ENCODE measurements at regions not wholly inside any gene's neighbourhood (a gene's known extent, or its start where the extent isn't known, plus 50 kb on each side); places are given as distances from the start of the nearest gene placed in this dataset.

DNA sequence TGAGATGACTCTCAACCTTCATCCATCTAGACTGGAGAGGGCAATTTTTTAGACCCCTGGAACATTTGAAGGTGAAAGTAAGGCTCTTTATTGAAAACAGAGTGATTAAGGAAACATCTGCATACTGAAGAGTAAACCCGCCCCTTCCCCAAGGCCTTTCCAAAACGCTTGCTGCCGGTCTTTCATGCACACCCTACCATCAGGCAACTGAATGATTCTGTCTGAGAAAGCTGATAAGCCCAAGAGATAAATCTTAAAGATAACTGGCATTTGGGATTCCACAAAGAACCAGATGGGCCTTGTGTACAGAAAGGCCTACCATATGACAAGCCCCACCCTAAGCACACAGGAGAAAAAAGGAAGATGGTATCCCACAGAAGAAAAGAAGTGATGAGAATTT is 54.4 kb upstream of the PIK3R1 start:
- DNase-seq, result no peak

DNA sequence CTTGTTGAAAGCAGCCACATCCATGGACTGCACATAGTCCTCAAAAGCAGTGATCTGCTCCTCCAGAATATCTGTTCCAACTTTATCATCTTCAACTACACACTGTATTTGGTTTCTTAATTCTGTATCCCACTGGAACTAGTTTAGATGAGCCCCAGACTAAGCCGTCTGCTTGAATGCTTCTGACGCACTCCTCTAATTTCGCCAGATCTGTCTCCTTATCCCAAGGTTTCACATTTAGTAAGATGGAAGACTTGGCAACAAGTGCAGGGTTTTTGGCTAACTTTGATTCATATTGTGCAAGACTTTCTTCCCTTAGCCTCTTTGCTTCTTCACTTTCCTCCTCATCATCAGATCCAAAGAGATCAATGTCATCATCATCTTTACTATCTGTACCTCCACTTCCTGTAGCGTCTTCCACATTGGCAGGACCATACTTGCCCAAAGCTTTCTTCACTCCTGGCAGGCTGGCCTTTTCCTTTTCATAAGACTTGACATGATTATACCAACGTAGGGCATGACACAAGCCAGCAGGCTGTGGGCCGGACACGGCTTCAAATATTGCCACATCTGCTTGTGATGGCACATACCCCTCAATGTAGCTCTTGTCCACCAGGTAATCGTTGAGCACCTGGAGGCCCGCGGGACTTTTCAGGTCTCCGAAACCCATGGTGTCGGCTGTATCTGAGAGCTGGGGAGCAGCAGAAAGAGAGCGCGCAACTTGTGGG is 56.2 kb upstream of the PIK3R1 start:
- DNase-seq, result no peak

DNA sequence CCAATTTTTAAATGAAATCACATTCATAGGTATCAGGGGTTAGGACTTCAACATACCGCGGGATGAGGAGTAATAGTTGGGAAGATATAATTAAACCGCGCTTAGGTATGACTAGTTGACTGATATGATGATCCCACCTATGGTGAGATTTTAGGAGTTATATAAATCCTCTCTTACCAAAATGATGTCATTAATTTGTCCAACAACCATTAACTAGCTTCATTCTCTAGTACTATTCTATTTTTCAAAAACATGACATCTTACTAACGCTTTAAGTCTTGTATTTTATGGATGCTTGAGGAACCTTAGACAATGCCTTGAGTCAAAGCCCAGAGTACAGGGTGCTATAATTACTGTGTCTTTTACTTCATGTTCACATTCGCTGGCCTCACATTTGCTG is 59.6 kb upstream of the PIK3R1 start:
- no peak for DNase-seq

DNA sequence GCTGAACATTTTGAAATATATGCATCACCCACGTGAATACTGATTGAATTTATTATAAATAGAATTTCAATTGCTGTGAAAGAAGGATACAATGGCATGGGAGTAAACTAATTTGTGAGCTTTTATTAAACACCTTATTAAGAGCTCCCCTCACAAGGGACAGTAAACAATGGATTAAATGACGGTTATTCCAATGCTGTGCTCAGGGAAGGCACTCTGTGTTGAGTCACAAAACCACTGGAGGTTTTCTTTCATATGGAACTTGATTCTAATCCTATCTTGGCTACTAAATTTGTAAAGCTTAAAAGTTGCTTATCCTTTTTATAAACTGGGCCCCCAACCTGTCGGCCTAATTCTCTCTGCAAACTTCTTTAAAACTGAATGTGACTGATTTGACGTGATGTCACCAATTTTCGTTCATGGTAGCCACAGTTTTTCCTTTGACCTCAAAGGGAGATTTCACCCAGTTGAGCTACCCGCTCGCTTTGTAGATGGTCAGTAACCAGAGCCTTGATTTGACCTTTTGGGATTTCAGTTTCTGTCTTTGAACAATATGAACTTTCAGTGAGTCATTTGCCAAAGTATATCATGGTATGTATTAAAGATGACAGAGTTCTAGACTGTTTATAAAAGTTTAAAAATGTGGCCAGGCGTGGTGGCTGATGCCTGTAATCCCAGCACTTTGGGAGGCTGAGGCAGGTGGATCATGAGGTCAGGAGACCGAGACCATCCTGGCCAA is 61.3 kb upstream of the PIK3R1 start:
- no peak for DNase-seq

DNA sequence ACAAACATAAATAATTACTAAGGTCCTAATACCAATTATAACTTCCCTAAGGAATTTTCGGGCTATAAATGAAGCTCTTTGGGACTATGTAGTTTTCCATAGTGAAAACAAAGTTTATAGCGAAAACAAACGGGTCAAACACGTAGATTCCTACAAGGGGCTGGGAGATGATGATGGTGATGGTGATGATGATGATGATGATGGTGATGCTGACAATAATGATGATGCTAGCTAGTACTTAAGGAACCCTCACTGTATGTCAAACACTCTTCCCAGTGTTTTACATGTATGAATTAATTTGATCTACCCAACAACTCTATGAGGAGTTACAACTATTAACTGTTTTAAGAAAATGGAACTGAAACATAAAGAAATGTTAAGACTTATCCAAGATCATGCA is 63.7 kb upstream of the PIK3R1 start:
- DNase-seq, result no peak

DNA sequence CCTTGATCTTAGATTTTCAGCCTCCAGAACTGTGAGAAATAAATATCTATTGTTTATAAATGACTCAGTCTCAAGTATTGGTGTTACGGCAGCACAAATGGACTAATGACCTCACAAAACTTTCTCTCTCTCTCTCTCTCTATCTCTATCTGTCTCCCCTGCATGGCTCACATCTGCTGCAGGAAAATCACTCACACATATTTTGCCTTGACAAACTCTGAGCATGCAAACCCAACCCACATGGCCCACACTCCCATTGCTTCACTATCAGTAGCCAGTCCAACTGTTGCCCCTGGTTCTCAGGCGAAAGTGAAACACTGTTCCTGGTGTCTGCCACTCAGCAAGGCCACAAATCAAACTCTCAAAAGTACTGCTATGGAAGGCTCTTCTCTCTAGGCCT is 66.4 kb upstream of the PIK3R1 start:
- no peak for DNase-seq

DNA sequence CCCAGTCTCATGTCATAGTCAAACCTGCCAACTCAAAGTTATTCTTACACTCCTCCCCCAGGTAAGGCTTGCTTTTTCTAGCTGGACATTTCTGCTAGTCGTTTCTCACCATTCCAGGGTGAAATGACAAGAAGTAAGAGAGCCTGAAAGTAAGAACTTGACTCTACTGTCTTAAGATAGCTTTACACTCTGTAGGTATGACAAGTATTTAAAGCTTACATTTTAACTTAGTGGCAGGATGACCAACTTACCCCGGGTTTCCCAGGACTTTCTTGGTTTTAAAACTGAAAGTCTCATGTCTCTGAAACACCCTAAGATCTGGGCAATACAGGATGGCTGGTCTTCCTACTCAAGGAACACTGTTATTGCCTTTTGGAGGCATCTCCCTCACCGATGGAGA is 67.5 kb upstream of the PIK3R1 start:
- DNase-seq, result no peak

DNA sequence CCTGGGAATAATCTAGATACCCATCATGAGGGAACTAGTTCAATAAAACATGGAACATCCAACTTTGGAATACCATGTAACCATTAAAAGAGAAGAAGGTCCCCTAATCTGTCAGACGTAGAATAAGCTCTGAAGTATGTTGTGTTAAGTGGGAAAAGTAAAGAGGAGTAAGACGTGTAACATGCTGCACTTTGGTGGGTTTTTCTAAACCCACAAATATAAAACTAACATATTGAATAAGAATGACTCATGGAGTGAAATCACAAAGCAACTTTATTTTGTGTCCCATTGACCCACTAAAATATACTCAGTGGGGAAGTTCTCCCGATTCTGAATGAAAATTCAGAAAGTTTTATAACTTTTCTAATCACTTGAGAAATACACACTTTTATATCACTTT is 67.9 kb upstream of the PIK3R1 start:
- no peak for DNase-seq

DNA sequence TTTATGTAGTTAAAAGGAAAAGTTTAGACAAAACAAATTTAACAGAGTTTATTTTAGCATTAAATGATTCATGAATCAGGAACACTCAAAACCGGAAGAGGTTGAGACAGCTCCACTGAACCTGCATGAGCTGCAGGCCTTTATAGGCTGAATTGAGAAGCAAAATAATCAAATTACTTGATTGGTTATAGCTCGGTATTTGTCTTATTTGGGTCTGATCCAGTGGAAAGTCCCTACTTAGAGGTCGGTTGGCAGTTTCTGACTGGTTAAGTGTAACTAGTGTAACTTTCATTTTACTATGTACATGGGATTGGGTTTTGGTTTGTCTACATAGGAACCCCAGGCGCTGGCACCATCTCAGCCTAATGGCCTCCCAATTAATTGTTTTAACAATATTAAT is 74.1 kb upstream of the PIK3R1 start:
- DNase-seq, result peak; percentile 8

DNA sequence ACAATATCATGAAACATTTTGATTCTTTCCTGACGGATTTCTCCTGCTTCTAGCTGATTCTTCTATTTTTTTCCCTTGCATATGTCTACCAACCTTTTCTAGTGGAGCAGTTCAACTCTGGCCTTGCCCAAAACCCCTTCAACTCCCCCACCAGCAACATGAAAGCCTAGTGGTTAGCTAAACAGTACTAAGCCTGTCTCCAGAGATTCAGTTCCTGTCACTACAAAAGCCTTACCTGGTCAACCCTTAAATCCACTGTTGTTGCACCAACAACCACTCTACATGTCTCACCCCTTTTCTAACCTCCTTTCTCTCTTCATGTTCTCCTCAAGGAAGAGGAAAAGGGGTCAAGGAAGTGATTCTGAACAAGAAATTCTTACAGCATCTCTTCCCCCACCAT is 74.8 kb upstream of the PIK3R1 start:
- no peak for DNase-seq

DNA sequence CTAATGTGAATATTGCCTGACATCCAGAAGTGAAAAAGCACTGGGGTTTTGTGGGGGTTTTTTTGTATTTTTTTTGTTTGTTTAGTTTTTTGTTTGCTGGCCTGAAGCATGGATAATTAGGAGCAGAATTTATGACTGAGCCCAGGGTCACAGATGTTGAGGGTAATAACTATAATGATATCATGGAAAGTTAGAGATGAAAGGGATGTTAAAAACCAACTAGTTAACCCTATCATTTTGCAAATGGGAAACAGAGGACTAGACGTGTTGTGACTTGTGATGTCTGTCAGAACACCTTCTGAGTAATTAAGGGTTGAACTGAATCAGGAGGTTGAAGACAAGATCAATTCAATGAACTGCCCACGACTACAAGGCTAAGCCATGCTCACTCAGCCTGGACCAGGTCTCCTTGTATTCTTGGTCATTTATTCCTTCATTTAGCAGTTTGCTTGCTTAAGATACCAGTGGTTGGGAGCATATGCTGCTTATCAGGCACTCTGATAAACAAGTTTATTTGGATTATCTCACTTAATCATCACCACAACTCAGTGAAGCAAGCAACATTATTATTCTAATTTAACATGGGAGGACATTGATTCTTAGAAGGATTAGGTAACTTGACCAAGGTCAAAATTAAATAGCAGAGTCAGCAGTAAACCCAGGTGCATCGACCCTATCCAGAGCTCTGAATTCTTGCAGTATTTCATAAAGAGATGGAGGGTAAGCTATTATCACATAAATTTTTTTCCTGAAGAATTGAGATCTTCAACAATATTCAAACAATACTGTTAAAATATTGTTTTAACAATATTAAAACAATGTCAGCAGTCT is 75.7 kb upstream of the PIK3R1 start:
- DNase-seq, result no peak

DNA sequence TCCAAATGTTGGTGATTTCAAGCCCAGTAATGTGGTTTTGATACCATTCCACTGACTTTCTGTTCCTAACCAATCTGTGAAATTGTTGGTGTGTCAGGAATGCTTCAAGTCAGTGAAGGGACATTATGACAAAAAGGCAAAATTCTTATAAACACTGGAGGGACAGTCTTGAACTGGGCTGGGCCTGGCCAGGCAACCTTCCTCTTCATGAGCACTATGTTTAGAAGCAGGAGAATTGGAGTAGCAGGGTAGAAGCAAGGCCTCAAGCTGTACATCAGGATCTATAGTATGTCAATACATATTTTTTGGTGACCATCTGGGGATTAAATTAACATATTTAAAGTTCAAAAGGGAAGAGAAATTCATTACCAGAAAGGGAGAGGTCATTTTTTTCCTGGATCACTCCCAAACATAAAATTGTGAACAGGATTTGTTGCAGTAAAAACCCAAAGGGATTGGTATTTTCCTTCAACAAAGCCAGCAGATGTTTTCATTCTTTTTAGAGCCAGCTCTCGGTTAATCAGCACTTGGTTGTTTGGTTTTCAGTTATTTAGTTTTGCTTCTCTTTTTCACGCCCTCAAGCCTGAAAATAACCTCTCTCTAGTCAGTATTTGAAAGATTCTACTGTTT is 77.9 kb upstream of the PIK3R1 start:
- DNase-seq, result no peak

DNA sequence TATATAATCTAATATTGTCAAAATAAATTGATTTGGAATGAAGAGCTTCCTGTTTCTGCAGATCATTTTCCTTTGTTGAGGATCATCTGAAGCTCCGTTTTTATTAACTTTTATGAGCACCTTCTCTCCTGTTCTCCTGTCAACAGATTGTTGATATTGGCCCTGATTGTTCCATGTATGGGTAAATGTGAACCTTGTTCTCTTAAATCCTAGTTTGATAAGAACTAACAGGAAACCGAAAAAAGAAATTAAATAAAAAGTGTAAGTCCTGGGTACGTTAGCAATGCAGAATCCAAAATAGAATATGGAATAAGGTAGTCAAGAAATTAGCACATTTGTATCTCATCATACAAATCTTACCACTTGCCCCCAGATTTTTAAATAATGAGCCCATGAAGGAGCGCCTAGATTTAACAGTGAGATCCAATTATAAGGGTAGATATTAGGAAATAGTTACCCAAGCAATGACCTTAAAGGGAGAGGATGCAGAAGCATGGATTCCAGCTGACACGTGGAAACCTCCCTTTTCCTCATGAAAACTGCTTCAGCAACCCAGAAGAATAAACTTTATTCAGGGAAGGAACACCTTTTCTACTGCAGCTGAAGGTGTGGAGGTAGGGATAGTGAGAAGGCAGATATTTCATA is 80.8 kb upstream of the PIK3R1 start:
- DNase-seq, result no peak

DNA sequence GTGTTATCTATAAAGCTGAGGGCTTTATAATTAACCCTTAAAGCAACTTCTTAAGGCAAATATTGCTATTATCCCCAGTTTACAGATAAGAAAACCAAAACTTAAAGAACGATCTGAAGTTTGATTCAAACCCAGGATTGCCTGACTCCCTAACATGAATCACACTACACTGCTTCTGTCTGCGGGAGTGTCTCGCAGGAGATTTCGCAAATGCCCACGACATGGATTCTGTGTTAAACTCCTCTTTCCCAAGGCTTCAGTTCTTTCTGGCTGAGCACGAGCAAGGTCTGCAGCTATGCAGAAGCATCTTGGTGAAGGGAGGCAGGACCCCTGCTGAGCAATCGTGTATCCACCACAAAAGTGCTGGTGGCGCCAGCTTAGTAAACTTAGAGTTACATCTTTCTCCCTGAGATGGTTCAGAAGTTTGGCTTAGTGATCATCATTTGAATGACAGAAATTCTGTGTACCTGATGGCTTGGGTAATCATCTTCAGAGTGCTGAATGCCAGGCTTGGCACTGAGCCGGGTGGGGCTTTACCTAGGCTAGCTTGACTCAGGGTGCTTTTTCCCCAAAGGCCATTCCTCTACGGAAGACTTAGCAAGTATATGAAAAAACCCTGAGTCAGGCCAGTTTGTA is 81.4 kb upstream of the PIK3R1 start:
- no peak for DNase-seq

DNA sequence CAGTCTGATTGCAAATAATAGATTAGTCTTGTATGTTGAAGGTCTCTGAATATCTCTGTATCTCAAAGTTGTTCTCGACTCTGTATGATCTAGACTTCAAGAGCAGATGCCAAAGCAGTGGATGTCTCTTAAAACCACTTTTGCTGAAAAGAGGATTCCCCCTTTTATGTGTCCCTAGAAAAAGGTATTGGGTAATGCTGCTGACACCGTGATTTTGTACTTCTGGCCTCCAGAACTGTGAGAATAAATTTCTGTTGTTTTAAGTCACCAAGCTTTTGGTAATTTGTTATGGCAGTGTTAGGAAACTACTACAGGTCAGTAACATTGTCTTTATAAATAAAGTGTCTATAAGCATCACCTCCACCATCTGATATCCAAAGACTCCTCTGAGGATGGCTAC is 85.3 kb upstream of the PIK3R1 start:
- DNase-seq, result no peak

DNA sequence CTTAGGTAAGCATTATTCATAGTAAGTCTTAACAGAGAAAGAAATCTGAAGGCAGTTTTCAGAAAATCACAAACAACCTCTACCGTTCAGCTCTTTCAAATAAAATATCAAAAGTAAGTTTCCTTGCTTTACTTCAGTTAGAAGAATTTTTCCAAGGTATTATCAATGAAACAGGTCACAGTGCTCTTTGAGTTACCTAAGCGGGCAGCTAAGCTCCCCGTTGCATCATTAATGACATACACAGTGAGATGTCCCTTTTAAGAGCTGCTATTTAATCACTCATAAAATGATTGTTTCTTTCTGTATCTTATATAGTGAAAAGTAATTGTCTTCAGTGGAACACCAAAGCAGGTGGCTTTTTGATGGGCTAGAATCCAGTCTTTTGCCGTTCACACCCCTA is 86.2 kb upstream of the PIK3R1 start:
- DNase-seq, result no peak

DNA sequence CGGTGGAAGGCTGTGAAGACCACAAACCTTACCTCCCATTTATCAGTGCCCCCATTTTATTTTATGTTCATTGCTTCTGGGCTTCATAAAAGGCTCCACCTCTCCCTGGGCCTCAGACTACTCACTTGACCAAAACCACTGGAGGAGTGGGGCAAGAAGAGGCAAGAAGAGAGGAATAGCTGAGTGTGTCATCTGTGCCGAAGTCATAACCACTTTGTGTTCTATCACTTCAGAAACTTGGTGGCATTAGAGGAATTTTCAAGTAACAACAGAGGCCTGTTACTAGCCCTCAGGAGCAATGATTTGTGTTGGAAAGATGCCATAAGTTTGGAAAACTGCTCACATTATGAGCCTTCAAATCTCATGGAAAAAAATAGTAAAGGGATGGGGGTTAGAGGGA is 88.7 kb upstream of the PIK3R1 start:
- no peak for DNase-seq

DNA sequence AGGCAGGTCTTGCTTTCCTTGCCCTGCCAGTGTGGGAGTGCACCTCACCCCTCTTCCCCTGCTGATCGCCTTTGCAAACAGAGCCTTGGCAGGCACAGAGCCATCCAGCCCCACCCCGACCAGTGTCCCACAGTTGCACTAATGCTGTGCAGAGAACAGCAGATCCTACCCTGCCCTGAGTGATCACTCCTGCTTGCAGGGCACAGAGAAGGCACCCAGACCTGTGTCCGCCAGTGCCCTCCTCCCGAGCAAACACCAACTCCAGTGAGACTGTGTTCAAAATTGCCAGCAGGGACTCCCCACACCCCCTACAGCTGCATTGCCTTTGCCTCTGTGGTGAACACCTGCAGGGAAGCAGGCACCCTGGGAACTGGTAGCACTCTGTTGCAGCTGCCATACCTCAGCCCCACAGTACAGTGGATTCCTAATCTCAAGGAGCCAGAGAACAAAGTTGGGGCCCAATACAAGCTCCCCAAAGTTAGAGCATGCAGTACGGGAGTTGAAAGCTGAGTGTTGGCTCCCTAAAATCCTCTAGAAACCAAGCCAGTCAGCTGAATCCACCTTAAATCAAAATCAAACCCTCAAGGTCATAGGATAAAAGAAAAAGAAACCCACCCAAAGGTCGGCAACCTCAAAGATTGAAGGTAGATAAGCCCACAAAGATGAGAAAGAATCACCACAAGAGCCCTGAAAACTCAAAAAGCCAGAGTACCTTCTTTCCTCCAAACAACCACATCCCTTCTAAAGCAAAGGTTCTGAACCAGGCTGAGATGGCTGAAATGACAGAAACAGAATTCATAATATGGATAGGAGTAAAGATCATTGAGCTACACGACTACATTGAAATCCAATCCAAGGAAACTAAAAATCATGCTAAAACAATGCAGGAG is 92.9 kb upstream of the PIK3R1 start:
- DNase-seq, result no peak

DNA sequence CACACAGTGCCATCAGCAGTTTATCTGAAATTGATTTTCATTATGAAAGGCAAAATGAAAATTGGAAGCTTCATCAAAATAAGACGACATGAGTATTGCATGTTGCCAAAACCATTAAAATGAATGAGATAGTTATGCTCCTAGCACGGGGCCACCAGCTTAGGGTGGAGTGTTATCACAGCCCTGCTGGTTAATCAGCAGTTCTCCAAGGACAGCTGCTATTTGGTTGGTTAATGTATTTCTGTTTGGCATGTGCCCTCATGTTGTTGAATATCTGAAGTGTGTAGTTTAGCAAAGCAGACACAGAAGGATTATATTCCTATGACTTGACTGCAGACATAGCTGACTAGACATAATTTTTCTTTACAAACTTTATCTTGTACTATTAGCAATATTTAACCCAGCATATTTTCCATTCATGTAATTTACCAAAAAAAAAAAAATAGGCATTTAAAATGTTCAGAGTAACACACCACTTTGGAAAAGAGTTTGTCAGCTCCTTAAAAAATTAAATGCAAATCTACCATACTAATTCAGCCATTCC is 98.6 kb upstream of the PIK3R1 start:
- DNase-seq, result no peak

DNA sequence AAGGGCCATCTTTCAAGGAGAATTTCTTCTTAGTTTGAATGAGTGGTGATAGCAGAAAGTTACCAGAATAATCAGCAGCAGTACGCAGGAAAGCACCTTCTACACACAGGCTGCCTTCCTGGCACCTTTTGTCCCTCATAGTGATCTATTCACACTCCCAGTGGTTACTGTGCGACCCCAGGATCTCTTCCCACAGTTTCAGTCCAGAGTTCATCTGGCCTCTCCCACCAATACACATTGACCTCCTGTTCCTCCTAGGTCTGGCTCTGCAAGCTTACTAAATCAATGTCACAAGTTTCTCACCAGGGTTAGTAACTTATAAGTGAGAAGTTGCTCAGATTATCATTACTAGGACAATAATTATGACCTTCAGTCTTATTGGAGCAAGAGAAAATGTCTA is 99.1 kb upstream of the PIK3R1 start:
- DNase-seq, result no peak

DNA sequence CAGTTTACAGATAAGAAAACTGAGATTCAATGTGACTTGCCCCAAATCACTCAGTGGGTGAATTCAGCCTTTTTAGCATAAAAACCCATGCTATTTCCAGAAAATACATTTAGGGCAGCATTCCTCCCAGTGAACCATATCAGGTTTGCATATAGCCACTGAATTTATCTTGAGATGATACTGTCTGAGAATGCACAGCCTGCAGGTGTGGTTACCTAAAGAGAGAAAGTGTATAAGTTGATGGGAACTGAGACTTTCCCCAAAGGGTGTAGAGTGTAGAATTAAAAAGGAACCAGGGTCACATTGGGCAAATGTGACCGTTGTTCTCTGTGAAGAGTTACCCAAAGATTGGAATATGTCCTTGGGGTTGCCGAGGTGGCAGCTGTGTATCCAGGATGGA is 100.0 kb upstream of the PIK3R1 start:
- DNase-seq, result no peak

Data from DMS53 (cell line).